H1 (cell line): ENCODE measurements at regions not wholly inside any gene's neighbourhood (a gene's known extent, or its start where the extent isn't known, plus 50 kb on each side); places are given as distances from the start of the nearest gene placed in this dataset.

Experiments used
- EZH2 ChIP-seq: fragments of 200-600 bp; sonication (generic); IDR thresholded peaks from 2 replicates; pipeline ENCODE4 v1.7.1; 2012; ENCODE audit warnings: low read depth, mild to moderate bottlenecking, moderate library complexity, low read length, inconsistent platforms; ENCODE audit not compliant: severe bottlenecking
- POLR2A ChIP-seq, 2 experiments: IDR thresholded peaks; 1 replicate in 1 of 2; 2 replicates in 1 of 2; pipeline ENCODE4 v1.6.1; 2011; ENCODE audit warnings: low read depth in 2 of 2, low read length in 2 of 2, mild to moderate bottlenecking in 2 of 2; ENCODE audit errors: control extremely low read depth in 1 of 2

DNA sequence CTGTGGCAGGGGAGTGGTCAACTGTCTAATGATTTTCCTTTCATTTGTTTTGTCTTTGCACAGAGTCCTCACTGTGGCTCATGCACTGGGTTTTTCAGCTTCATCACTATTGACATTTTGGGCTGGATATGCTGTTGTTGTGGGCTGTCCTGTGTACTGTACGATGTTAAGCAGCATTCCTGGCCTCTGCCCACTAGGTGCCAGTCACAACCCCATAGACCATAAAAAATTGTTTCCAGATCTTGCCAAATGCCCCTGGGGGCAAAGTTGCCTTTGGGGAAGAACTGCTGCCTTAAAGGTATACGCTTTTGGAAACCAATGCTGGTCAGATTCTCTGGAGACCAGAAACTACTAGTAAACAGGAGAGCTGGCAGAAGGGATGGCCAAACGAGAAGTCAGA is 310.4 kb downstream of the SPRY2 start (continued):
- TF ChIP-seq POLR2A (IDR thresholded peaks at IDR 0.05; ENCODE audit: control extremely low read depth in 1 of 2, low read depth in 2 of 2, low read length in 2 of 2) (no peak), EZH2 (no peak)
